ENCODE measurements at regions not wholly inside any gene's neighbourhood (a gene's known extent, or its start where the extent isn't known, plus 50 kb on each side); places are given as distances from the start of the nearest gene placed in this dataset.

DNA sequence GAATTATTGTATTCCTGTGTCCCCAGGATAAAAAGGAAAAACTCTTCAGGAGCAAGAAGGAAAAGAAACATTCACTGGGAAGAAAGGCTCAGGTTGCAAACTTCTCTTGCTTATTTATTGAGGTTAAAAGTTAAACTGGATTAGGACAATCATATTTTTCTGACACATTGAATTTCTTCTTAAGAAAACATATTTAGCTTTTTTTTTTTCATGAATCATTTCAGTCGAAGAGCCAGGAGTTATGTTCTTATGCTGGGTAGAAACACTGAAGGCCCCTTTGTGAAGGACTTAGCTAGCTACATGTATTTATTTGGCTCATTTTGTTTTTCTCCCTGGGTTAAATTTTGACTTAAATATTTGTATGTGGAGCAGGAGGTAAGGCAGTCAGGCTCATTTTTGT is 434.0 kb downstream of the KLF5 start:
- no peak for DNase-seq

DNA sequence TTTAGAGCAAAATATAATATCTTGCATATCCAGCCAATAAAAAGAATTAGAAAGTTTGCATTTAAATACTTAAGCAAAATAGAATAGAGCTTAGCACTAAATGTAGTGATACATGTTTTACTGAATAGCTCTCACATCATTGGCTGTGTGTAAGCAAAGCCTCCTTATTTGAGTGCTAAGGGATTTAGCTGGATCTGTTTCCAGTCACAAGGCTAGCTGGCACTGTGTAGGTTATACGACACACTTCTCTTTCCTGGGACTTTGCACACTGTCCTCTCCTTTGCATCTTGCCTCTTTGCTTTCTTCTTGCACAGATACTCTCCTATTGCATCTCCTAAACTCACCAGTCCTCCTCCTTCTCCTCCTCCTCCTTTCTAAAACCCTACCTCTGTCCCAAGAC is 423.8 kb downstream of the KLF5 start:
- no peak for DNase-seq

DNA sequence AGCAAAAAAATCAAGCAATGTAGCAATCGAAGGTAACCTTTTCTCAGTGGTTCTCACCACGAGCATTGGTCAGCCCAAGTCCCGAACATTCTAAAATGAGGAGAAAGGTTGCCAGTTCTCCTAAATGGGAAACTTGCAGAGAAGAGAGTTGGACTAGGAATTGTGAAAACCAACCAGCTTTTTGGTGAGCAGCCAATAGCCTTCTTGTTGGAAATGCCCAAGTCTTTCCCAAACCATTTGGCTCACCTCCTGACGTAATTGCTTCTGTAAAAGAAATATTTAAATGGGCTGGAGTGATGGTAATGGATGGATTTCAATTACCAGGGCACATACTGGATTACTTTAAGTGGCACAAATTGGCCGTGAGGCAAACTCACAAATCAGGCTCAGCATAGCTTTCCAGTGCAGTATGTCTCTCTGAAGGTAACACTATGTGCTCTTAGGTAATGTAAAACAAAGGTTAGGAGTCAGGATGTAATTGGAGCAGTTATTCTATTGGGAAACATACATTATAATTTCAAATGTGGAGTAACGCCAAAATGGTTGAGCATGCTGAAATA is 423.2 kb downstream of the KLF5 start:
- DNase-seq, result no peak

DNA sequence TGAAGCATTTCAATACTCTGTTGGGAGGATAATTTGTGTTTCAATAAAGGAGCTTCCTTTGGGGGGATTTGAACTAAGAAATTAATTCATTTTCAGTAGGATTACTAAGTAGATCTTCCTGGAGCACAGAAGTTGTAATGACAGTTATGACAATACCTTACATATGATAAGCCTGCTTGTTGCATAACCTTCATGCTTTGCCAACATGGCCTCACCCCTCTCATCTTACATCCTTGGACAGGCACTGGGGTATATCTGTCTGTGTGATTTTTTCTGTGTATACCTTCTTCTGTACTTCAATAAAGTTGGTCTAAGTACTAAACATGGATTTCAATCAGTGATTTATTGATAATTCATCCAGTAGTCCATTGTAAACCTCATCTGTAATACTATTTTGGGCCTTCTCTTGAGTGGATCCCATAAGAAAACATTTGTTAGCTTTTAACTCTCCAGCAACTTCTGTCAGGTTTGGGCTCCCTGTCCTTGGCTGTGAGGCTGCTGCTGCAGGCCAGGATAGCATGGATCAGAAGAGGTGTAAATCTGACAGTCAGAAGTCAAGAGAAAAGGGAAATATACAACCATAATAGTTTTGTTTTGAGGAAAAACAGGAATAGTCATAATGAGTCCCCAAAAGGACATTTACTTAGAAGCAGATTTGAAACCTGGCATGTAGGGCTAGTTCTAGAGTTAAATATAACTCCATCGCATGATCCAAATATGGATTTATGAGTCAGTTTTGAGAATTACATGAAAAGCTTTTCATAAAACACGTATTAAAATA is 422.2 kb downstream of the KLF5 start:
- no peak for DNase-seq

DNA sequence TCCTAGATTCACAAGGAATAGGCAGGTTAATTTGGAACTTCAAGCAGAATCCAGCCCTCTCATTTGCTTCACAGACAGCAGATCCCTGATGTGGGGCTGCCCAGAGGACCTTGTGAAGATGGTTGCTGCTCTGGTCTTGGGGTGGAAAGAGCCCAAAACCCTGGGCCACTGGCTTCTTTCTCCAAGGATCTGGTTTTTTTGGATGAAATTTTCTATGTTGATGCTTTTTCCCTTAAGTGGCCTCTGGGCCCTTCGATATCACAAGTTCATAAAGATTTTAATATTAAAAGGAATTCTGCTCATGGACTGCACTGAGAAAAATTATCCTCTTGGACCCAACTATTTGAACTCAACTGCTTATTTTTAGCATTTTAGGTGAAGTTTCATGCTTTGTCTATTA is 421.1 kb downstream of the KLF5 start:
- no peak for DNase-seq

DNA sequence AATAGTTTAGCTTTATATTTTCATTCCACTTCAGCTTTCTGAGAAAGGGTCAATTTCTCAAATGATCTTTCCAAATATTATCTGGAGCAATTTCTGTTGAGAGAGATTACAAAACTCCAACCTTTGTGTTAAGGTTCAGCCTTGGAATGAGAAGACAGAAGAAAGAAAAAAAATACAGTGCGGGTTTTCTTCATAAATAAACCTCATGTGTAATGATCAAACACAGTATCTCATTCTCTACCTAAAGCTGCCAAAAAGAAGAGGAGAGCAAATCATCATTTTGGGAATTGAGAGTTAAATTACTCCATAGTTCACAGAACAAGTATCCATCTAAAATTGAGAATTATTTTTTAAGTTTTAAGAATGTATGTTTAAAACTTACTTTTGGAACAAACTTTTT is 420.5 kb downstream of the KLF5 start:
- no peak for DNase-seq

DNA sequence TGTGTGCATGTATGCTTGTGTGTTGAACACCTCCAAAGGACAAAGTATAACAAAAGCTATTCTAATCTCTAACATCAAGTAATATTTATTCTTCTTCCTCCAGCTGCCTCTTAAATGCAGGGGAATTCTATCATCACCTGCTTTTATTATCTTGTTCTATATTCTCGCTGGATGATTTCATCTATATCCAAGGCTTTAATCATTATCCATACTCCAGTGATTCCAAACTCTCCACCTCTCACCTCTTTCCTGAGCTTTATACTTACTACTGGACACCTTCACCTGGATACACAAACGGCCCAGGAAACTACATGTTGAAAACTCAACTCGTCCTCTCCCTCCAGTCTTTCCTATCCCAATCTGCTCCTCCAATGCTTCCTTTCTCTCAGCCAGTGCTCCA is 418.6 kb downstream of the KLF5 start:
- DNase-seq, result no peak

DNA sequence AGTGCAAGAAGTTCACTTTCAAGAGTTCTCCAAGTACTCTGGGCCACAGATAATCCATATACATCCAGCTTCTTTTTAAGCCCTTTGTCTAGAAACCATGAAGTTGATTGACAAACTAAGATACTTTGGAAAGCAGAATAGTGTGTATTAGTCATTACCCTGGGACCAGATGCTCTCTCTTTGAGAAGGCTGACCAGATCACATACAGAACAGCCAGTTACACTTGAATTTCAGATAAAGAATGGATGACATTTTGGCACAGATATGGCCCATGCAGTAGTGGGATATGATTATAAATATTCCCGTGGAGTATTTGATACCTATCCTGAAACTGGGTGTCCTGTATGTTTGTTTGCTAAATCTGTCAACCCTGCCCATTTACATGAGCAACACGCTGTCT is 414.2 kb downstream of the KLF5 start:
- no peak for DNase-seq

DNA sequence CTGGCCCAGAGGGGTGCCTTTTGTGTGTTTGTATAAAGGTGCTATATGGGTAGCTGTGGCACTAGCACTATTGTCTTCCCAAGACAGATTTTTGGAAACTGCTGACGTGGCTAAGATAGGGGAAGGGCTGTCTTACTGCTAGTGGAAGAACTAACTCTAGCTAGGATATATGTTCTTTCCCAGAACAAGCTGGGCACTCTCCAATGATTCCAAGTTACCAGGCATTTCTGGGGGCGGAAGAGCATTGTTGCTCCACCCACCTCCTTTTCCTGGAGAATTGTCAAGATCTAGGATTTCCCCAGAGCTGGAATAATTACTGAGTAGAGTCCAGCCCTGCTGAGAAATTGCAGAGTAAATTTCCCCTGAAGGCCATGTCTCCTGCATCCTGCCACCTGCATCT is 408.3 kb downstream of the KLF5 start:
- no peak for DNase-seq

DNA sequence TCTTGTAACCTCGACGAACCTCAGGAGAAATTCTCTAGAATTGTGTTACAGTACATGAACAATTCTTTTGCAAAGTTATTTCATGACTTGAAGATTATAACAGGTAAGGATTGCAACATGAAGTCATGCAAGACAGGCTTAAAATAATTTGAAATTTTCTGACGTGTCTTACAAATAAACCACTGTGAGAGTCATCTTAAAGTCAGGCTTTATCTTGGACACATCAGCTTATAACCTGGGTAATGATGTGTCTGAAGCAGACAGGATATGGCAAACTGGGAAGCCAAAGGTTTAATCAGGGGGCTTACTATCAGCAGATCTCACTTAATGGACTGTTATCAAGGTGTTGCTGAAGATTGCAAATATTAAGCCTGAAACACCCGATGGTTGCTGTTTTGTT is 407.8 kb downstream of the KLF5 start:
- no peak for DNase-seq

DNA sequence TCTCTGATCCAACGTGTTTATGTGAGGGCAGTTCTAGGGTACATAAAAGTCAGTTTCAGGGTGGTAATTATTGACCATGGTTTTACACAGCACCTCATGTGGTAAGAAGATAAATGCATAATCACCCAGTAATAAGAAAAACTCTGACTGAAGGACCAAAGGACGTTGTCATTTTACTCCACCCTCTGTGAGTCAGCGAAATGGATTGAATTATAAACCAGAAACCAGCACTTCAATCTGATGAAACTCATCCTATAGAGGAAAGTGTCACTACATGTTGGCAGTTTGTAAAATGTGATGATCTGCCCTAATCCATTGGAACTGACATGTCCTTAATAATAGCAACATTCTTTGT is 406.8 kb downstream of the KLF5 start:
- no peak for DNase-seq

DNA sequence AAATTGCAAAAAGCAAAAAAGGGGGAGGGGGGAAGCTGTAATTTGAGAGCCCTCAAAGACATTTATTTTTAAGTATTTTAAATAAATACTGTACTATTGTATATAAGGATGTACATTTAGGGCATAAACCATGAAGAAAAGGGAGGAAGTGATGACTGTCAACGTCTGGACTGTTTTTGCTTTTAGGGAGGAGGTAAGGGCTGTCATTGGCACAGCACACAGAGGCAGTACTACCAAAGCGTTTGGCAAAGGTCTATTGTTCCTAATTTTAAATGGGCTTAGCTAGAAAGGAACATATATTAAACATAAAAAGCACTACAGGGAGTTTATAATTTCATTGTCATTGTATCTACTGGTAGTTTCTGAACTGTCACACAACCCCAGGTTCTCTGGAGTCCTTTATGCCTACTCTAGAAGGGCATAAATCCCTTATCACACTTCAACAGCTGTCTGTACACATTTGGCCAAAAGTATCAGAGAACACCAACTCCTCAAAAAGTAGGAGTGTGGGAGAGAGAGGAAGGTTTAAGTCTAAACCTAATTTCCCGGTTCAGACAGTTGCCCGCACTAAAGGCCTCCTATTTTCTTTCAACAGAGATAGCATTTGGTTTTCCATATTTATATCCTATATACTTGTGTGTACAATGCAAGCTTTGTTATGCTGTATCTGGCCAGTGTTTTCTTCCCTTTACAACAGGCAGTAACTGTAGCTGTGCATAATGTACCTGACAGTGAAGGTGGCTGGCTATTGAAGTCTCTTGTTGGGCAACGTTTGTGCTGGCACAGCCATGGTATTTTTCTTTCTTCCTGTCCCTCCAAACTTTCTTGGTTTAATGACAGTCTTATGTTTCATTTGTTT is 406.2 kb downstream of the KLF5 start:
- peak; percentile 88 to 93 for DNase-seq

DNA sequence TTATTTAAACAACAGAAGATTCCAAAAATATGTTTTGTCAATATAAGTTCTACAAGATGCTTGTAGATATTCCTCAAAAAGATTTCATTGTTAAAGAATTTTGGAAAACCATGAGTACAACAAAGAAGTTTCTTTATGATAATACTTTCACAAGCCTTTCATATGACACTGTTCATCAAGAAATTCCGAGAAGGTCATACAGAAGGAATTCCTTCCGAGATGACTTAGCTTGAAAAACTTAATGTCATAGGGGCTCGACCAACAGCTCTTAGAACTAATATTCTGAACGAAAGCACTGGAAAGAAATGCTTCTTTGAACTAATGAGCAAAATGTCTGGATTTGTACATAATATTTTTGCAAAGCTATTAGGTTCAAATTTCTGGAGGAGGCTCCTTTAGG is 403.4 kb downstream of the KLF5 start:
- DNase-seq, result no peak

DNA sequence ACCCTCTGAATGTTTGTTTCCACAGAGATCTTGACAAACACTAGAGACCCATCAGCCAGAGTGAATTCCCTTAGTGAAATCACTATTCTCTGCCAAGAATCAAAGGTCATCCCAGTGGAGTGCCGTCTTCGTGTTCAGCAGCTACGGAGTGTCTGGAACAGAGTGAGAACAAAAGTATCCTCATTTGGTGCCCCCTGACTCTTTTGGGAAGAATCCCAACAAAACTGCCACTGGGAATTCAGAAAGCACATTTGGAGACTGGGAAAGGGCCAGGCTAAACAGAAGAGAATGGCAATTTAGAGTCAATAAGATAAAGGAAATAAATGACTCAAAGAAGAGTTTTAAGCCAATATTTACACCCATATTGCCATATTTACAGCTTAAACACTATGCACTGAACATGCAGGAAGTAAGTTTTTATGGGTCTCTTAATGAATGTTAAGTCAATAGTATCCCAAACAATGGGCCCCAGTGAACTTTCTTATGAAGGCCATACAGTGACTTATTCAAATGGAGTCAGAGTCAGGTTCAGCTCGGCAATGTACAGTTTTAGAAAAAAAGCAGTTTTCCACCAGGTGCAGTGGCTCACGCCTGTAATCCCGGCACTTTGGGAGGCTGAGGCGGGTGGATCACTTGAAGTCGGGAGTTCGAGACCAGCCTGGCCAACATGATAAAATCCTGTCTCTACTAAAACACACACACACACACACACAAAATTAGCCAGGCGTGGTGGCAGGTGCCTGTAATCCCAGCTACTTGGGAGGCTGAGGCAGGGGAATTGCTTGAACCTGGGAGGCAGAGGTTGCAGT is 392.6 kb downstream of the KLF5 start:
- DNase-seq, result peak in 1 of 2 experiments; percentile 24

DNA sequence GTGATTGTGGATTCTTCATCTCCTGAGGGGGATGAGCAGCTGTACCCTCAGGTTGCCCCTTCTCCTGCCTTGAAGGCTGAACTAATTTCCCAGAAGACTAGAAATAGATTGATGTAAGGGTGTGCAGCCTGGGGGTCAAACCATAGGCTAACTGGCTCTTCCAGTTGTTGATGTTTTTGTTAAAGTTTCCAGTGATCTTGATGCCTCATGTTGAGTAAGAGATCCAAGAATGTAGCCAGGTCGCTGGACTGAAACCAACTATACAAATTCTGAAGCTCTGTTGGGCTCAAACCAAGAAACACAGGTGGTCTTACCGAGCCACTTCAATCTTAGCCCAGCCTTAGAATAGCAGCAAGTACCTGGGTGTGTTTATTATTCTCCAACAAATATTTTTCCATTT is 391.8 kb downstream of the KLF5 start:
- no peak for DNase-seq

DNA sequence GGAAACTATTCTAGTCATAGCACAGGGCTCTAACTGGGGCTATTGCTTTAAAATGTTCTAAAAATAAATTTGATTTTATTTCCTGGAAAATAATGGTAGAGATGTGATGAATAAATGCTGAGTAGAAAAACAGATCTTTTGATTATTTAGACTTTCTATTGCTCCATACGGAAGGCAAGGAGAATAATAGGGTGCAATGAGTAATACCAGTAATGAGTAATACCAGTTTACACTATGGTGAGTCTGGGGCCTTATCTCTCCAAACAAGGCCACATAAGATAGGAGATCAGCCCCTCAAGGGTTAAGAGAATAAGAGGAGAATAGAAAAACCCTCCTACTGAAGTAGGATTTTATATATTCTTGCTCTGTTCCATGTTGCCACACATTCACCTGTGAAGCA is 390.4 kb downstream of the KLF5 start:
- DNase-seq, result no peak

DNA sequence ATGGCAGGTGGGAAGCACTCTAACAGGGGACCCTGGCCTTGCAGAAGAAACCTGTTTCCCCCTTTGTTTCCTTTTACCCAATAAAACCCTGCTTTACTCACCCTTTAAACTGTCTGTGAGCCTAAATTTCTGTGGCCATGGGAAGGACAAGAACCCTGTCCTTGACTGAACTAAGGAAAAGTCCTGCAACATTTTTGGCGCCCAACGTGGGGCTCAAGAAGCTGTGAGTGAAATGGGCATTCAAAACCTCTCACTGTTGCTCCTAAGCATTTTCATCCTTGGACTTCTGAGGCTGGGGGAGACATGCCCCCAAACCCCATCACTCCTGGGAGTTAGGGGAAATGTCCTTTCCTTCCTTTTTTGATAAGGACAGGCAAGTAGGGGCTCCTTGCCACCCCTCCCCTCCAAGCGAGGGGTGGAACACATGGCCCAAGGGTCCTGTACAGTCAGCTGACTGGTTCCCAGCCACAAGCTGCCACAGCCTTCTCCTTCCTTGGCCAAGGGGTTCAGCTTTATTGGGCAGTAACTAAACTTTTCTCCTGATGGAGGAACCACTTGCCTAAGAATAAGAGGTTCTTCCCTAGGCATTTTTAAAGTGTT is 381.6 kb downstream of the KLF5 start:
- no peak for DNase-seq

DNA sequence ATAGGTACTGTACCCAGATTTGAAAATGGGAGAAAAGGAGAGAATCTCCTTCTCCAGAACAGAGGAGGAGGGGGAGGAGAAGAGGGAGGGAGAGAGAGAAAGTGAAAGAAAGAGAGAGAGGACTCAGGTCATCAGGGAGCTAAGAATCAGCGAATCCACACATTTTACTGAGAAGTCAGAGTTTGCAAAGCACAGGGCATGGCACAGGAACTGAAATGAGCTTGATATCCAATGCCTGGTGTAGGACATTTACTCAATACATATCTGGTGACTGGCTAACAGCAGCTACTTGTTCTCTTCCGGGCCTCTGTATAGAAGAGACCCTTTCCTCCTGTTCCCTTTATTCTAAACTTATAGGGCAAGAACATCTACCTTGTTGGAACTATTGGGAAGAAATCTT is 375.1 kb downstream of the KLF5 start:
- no peak for DNase-seq

DNA sequence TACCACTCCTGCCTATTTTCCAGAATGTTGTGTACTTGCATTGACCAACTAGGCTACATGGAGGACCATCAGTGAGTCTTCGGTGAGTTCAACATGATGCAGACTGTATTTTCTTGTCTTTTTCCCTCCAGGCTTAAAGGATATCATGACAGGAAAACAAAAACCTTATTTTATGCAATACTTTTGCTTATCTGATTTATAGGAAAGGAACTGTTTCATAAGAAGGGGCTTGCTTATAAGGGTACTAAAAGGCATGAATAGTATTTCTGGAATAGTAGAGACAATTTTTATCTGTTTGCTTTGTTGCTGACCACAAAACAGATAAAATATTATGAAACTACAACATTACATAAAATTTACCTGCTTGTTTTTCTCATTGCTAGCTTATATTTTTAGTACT is 374.7 kb downstream of the KLF5 start:
- no peak for DNase-seq

DNA sequence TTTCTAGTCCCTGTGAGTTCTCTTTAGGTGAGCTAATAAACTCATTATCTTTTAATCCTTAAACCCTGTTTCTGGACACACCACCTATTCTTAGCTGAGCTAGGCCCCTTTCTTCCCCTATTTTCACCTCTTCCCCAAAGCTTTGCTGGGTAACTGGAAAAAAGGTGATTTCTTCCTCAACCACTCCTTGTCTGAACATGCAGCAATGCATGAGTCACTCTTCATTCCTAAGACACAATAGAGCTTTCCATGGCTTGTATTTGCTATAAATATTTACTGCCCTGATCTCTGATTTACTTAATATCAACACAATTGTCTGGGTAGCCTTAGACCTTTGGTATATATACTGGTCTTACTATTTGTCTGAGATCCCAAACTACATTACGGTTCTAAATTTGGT is 370.9 kb downstream of the KLF5 start:
- no peak for DNase-seq

DNA sequence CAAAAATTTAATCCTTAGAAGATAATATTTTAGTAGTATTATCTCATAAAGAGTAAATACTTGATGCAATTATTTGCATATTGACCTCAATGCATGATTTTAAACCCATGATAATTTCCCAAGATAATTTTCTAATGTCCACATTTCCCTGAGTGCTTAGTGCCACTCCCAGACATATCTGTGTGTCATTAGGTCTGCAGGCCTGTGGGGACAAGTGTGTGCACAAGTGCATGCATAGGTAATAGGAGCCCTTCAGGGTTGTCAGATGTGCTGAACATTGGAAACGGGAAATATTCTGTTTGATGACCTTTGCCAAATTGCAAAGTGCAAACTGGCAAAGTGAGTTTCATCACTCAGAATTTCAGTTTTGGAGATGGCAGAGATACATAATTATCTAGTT is 369.9 kb downstream of the KLF5 start:
- DNase-seq, result peak in 1 of 2 experiments; percentile 21

DNA sequence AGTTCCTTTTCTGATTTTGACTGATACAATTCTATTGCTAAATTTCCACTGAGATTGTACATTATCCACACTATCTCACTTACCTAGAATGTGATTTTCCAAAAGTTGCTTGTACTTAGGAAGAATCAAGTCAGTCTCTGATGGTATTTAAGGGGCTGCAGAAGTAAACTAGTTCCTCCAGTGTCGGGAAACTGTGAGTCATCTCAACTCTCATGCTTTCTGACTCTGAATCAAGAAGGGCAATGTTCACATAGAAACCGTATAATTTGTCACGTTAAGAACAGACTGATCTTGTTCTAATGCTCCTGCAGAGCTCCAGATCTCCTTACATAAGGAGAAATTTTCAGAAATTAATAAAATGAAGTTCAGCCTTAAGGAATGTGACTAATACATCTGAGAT is 369.3 kb downstream of the KLF5 start:
- DNase-seq, result no peak

DNA sequence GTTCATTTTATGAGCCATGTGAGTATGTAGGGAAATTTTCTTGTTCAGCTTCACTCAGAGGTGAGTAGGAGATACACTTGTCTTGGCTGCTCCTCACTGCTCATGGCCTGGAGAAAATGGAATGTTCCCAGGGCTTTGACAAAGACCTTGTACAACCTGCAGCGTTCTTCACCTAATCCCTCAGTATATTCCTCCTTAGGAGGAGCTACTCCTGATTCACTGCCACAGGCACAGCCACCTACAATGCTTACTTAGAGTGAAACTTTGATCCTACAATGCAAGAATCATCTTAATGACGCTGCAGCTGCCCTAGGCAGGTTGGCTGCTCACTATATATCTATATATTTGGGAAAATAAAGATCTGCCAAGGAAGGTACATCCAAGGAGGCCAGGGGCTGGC is 364.2 kb downstream of the KLF5 start:
- DNase-seq, result no peak
